UCSD-AML1 (cell line): ENCODE measurements at regions not wholly inside any gene's neighbourhood (a gene's known extent, or its start where the extent isn't known, plus 50 kb on each side); places are given as distances from the start of the nearest gene placed in this dataset.

Experiments used
- DNase-seq: peaks from one replicate; lab custom pipeline; 2025; ENCODE audit not compliant: unreplicated experiment; lab: John Stamatoyannopoulos, UW

- DNase-seq: no peak
These were observed 122.8 kb upstream of the MAP3K1 start for GRCh38 chr5:56692359-56693219.

DNA sequence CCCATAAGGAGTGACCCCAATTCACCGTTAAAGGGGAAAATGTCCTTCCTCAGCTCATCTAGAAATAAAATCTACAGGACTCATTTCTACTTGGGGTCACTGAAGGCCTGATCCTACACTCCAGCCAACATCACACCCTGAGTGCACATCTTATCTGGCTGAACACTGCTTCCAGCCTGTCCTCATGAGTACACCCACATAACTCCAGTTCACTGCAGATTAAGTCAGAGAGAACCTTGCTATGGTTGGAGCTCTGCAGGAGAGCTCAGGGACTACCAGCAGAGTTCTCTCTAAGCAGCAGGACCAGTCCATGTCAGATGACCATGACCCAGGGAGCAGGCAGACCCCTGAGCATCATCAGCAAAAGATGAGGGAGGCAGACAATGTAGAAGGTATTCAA is 126.9 kb upstream of the MAP3K1 start:
- DNase-seq: no peak

DNA sequence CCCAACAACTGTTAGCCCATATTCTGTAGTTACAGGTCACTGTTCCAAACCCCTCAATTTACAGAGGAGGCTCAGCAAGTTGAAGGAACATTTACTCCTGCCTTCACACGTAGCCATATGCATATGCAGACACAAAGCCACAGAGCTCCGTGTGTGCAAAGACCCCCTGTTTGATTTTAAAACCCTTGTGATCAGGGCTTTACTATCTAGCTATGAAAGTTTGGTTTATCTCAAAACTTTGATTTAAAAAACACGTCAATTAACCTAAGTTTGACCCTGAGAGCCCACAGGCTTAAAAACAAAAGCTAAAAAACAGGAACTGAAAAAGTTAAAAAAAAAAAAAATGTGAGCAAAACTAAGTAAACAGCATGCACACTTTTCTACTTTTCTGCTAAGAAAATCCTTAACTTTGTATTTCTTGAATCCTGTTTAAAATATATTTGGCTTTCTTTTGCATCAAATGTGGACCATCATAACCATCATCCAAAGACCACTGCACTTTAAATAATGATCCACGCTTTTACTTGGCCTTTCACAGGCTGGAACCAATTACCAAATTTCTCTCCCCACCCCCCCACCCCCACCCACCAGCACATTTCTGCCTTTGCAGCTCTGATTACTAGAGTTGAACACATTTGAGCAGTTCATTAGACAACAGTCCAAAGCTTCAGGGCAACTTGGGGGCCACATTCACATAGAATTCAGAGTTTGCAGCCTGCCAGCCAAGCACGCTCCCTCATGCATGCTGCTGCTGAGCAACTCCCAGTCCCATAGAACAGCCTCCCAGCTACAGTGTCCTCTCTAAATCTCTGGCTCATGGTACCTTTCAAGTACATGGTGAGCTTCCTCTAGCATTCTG is 128.8 kb upstream of the MAP3K1 start:
- DNase-seq: no peak

GRCh38 chr5:56685503-56686217 is 129.7 kb upstream of the MAP3K1 start:
- no peak for DNase-seq

DNA sequence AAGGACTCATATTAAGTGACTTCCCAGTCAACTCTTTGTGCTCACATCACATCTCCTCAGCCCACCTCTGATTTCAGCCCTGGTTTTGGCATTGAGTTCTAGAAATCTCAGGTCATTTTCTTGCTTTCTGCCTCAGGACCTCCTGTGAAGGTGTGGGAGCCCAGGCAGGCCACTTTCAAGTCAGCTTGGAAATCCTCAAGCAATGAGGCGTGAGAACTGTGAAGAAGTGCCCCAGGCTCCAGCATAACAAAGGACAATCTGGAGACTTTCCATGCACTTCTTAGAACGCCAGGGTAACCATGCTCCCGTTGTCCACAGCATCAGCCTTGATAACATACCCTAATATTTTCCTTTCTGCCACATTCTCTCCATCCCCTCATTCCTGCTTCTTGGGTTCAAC is 131.2 kb upstream of the MAP3K1 start:
- no peak for DNase-seq

DNA sequence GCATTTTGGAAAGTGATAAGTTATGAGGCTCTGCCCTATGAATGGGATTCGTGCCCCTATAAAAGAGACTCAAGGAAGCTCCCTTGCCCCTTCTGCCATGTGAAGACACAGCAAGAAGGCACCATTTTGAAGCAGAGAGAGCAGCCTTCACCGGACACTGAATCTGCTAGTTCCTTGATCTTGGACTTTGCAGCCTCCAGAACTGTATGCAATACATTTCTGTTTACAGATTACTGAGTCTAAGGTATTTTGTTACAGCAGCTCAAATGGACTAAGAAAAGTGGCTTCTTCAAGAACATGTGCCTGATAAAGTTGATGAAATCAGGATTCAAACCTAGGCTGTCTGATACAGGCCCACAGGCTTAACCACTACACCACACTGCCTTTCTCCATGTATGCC is 131.6 kb upstream of the MAP3K1 start:
- no peak for DNase-seq

- no peak for DNase-seq
These were observed 132.1 kb upstream of the MAP3K1 start for GRCh38 chr5:56683281-56683680.

DNA sequence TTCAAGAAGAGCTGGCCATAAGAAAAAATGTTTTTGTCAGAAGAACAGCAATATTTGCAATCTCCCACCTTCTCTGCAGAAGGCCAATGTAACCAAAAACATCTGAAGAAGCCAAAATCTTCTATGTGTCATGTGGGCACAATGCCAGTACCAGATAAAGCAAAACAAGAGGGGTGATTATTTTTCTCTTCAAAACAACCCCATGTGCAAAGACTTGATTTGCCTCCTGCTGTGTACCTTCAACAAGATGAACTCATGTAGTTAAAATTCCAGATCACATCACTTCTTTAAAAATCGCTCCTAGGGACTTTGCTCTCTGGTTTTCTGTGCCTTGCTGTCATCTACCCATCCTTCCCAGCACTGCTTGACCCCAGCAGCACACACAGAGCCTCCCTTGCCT is 134.0 kb upstream of the MAP3K1 start:
- no peak for DNase-seq

DNA sequence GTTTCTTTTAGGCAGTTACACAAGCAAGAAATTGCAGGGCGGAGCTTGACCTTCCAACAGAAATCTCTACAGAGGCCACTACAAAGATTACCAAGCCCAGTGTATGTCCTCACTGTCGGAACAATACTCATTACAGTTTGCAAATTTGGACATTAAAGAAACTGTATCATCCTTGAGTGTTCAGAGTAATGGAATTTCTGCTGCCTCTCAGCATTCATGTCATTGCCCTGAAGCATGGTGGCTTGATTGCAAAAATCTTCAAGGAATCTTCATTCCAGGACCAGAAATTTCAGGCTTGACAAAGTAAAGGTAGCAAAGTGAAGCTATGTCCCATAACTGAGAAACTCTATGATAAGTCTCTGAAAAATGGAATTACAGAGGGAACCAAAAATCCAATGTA is 134.6 kb upstream of the MAP3K1 start:
- no peak for DNase-seq

DNA sequence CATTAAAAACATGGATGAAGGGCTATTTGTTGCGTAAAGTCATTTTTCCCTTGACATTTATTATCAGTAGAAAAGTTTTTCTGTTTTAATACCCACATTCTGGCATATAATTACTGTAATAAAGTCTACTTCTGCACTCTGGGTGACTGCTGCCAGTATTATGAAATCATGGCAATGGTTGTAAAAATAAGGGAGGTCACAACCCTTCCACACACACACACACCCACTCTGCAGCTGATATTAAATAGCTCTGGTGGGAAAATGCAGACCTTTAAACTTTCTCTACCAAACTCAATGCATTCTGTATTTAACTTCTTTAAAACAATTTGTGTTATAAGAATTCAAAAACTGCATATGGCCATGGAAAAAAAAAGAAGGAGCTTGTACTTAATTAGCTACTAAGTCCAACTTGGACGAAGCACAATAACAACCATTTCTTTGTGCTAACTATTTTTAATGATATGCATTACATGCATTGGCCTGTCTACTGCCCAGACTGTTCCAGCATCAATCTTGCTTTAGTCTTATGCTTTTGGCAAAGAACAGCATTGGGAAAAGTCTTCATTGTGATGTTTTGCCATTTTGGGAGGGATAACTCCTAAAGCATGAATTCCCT is 137.6 kb upstream of the MAP3K1 start:
- no peak for DNase-seq

GRCh38 chr5:56676091-56676768 is 139.1 kb upstream of the MAP3K1 start:
- no peak for DNase-seq

DNA sequence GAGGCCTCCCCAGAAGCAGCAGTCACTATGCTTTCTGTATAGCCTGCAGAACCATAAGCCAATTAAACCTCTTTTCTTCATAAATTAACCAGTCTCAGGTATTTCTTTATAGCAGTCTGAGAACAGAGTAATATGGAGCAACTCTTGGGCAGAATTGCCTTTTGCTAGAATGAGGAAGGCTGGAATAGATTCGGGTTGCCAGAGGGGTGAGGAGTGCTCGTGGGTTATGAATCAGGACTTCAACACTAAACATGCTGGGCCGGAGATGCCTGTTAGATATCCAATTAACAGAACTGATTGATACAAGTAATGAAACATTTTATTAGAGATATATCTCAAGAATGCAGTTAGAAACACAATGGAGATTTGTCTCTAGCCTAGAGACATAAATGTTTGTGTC is 140.9 kb upstream of the MAP3K1 start:
- DNase-seq: no peak

DNA sequence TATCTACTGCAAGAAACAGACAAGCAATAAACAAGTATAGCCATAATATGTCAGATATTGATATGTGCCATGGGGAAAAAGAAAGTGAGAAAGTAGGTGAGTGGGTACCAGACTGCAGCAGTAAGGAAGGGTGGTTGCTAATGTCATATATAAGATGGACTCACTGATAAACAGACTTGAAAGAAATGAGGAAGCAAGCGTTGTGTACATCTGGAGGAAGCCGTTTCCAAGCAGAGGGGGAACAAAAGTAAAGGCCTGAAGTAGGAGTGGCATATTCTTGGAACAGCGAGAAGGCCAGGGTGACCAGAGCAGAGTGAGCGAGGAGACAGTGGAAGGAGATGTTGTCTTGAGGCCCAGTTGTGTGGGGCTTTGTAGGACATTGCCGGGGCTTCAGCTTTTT is 142.2 kb upstream of the MAP3K1 start:
- DNase-seq: peak; percentile 13

DNA sequence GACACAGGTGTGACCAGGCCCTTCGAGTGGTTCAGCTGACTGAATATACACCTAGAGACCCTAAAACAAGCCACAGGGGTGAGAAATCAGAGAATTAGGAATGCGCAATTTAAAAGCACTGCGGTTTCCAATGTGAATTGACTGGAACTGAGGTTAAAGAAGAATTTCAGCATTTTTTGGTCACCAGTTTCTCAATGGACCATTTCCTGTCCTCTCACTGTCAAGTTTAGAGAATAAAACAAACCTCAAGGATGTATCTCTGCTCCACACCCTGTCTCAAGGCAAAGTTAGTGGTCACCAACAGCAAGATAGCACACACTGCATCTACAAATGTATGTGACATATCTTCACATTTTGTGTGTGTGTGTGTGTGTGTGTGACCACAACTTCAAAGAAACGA is 143.8 kb upstream of the MAP3K1 start:
- DNase-seq: no peak

GRCh38 chr5:56670916-56671315 is 144.4 kb upstream of the MAP3K1 start:
- DNase-seq: no peak

DNA sequence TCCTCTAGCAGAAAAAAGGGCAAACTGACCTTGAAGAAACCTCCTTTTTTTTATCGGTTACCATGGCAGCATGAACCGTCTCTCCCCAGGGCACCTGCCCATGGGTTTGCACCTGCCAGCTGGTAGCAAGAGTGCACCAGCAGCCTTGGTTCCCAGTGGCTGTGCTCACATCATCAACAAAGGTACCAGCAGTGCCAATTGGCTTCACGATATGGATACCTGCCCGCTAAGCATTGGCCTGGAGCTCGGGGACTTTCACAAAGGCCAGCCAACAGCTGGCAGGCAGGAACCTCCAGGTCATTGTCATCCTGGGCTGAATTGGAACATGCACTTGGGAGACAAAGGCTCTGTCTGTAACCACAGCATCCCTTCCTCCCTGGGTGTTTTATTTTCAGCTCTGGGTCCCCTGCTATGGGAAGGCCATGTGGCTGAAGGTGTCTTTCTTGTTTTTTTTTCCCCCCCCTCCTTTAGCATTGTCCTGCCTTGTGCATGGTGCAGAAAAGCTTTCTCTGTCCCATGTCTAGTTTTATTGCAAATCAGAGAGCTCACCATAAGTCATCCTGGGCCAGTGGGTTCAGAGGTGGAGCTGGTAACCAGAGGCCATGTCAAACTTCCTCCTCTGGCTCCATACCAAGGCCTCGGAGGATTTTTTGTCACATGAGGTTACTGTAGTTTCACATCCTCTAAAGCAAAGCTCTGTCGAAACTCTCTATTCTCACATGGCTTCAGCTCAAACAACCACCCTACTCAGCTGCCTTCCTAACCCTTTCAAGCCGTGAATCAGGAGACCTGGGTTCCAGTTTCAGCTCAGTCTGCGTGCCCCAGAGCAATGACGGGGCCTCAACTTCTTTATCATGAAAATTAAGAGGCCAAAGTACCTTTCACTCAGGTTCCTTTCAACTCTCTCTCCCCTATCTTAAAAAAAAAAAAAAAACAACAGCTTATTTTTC is 145.5 kb upstream of the MAP3K1 start:
- DNase-seq: no peak

DNA sequence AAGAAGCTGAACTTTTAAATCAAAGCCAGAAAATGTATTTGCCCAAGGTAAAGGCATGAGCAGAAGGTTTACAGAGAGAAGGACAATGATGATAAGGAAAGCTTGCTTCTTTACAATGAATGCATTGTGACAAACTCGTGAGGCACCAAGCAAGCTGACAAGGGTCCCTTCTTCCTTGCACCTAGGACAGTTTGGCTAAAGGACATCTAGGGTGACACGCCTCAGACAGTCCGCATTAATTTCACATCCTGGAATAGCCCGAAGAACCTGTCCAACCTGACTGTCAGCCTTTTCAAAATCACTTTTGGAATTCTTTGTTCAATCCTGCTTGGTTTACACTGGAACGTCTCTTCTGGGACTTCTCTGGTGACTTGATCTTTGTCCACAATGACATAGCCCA is 146.4 kb upstream of the MAP3K1 start:
- DNase-seq: no peak

DNA sequence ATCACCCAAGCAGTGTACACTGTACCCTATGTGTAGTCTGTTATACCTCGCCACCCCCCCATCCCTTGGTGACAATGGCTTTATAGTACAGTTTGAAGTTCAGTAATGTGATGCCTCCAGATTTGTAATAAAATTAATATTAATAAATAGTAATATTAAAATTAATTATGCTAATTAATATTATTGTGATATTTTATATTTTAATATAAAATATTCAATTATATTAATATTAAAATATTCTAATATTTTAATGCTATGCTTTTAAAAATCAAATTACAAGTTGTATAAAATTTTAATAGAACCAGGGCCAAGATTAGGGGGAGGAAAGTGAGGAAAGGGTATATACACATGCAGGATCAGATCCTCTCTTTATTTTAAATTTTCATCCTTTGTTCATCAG is 147.7 kb upstream of the MAP3K1 start:
- no peak for DNase-seq

GRCh38 chr5:56666901-56667300 is 148.4 kb upstream of the MAP3K1 start:
- DNase-seq: no peak
